ENCODE measurements at regions not wholly inside any gene's neighbourhood (a gene's known extent, or its start where the extent isn't known, plus 50 kb on each side); places are given as distances from the start of the nearest gene placed in this dataset.
"Not testable (repeated sequence)": the region's sequence is repeated elsewhere in the genome, so short reads cannot be mapped to it uniquely, and the experiment has no call there.

DNA sequence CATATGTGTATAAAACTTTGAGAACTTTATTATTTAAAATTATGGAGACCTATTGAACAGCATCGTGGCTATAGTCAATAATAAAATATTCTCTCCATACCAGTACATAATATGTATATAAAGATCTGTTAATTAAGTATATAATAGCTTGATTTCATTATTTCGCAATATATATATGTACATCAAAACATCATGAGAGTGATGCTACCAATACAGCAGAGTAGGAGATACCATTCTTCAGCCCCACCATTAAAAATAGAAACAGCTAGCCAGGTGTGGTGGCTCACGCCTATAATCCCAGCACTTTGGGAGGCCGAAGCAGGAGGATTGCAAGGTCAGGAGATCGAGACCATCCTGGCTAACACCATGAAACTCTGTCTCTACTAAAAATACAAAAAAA, 1755.3 kb upstream of the SPRY2 start:
- no peaks in the 10 kb centered on the region for H3K36me3 ChIP-seq (ENCODE audit: control insufficient read depth in 2 of 2, insufficient read depth in 2 of 2, low read length in 1 of 2)
- H3K4me1 ChIP-seq (ENCODE audit: control insufficient read depth in 2 of 2, insufficient read depth in 2 of 2, low read length in 2 of 2) = no peaks in the 10 kb centered on the region
- H3K4me3 ChIP-seq (ENCODE audit: low read length in 2 of 2) = no peak overlapping the region
- H3K27me3 ChIP-seq (ENCODE audit: control insufficient read depth in 2 of 2, insufficient read depth in 1 of 2, low read length in 1 of 2) = no peaks in the 10 kb centered on the region
- no peak overlapping the region for H3K27ac ChIP-seq (ENCODE audit: low read depth in 1 of 2, low read length in 1 of 2)
- H3K9me3 ChIP-seq (ENCODE audit: control insufficient read depth in 2 of 2, insufficient read depth in 1 of 2, low read length in 1 of 2) = peaks cover 0 to 5% of the 10 kb centered on the region in 2 donors
- WGBS = 88% methylated on average over 5 of the region's 5 CpGs
- DNase-seq (ENCODE audit: low read depth in 6 of 9, low spot score in 9 of 9) = no peak

DNA sequence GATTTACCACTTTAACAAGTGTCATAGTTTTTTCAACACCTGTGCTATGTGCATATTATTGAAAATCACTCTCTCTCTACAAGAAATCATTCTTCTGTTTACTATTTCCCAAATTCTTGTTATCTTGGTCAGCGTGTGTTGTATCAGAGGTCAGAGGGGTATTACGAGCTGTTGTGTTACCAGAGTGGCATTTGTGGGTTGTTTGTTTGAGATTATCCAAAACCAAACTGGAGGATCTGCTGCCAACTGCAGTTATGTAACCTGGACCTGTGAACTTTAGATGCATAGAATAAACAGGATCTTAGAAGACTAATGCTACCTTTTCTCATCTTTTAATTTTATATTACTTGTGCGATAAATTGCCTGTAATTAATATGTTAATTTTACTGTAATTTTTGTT, 1751.4 kb upstream of the SPRY2 start:
- WGBS = 96% methylated on average over 3 of the region's 3 CpGs
- Histone ChIP-seq H3K36me3 (ENCODE audit: control insufficient read depth in 2 of 2, insufficient read depth in 2 of 2, low read length in 1 of 2) (no peaks in the 10 kb centered on the region), H3K4me1 (ENCODE audit: control insufficient read depth in 2 of 2, insufficient read depth in 2 of 2, low read length in 2 of 2) (no peaks in the 10 kb centered on the region), H3K27me3 (ENCODE audit: control insufficient read depth in 2 of 2, insufficient read depth in 1 of 2, low read length in 1 of 2) (no peaks in the 10 kb centered on the region), H3K9me3 (ENCODE audit: control insufficient read depth in 2 of 2, insufficient read depth in 1 of 2, low read length in 1 of 2) (peaks cover 0 to 5% of the 10 kb centered on the region in 2 donors), H3K27ac (ENCODE audit: low read depth in 1 of 2, low read length in 1 of 2) (no peak overlapping the region), H3K4me3 (ENCODE audit: low read length in 2 of 2) (no peak overlapping the region)
- no peak for DNase-seq (ENCODE audit: low read depth in 6 of 9, low spot score in 9 of 9)

DNA sequence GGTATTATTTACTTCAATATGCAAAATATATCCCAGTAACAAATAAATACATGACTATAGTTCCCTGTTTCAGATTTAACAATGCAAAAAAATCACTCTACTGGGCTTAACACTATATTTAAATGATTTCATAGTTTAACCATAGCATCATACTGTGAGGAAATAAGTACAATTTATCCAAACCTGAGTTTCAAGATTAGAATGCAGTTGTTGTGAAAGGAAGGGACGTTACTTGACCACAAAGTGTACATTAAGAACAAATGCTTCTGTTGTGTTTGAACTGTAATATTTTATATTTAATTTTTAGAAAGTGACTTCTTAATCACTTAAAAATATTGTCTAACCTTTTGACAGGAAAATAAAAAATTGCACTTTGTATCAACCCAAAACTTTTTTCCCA, 1747.9 kb upstream of the SPRY2 start:
- H3K27me3 ChIP-seq (ENCODE audit: control insufficient read depth in 2 of 2, insufficient read depth in 1 of 2, low read length in 1 of 2) = no peaks in the 10 kb centered on the region
- H3K36me3 ChIP-seq (ENCODE audit: control insufficient read depth in 2 of 2, insufficient read depth in 2 of 2, low read length in 1 of 2) = no peaks in the 10 kb centered on the region
- H3K9me3 ChIP-seq (ENCODE audit: control insufficient read depth in 2 of 2, insufficient read depth in 1 of 2, low read length in 1 of 2) = no peaks in the 10 kb centered on the region
- no peak overlapping the region for H3K27ac ChIP-seq (ENCODE audit: low read depth in 1 of 2, low read length in 1 of 2)
- WGBS = 38% methylated on average over 1 of the region's 1 CpG
- no peak overlapping the region for H3K4me3 ChIP-seq (ENCODE audit: low read length in 2 of 2)
- H3K4me1 ChIP-seq (ENCODE audit: control insufficient read depth in 2 of 2, insufficient read depth in 2 of 2, low read length in 2 of 2) = no peaks in the 10 kb centered on the region
- DNase-seq (ENCODE audit: low read depth in 6 of 9, low spot score in 9 of 9) = no peak

DNA sequence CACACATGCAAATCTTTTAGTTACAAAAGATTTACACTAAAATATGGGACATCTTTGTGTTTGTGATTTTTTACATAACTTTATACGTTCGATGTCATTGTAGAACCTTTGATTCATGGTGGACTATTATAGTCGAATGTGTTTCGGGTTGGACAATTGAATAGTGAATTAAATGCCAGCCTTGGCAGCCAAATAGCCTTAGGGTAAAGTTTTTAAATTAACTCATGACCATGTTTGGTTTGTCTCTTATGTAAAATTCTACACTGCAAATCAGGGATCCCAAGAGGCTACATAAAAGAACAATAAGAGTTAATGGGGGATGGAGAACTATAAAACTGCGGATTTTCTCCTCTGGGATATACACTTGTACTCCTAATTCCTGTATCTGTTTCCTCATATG, 1735.6 kb upstream of the SPRY2 start:
- H3K4me1 ChIP-seq (ENCODE audit: control insufficient read depth in 2 of 2, insufficient read depth in 2 of 2, low read length in 2 of 2) = no peaks in the 10 kb centered on the region
- WGBS = 92% methylated on average over 5 of the region's 5 CpGs
- DNase-seq (ENCODE audit: low read depth in 6 of 9, low spot score in 9 of 9) = no peak

DNA sequence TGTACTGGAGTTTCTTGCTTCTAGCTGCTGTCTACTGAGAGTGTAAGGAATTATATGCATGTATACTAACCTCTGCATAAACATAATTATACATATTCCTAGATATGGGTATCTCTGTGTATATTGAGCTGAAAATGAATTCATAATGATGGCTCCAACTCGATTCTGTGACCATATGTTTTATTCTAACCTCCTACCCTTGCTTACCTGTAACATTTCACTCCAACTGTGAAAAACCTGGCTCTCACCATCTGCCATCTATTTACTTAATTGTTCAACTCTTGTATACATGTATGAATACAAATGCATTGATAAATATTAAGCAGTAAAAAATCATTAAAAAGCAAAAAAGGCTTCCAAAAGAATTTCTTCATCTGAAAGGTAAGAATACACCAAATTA, 1729.5 kb upstream of the SPRY2 start:
- WGBS = 33% methylated on average over 1 of the region's 1 CpG
- H3K36me3 ChIP-seq (ENCODE audit: control insufficient read depth in 2 of 2, insufficient read depth in 2 of 2, low read length in 1 of 2) = no peaks in the 10 kb centered on the region
- no peaks in the 10 kb centered on the region for H3K4me1 ChIP-seq (ENCODE audit: control insufficient read depth in 2 of 2, insufficient read depth in 2 of 2, low read length in 2 of 2)
- DNase-seq (ENCODE audit: low read depth in 6 of 9, low spot score in 9 of 9) = no peak
- peaks cover 0 to 5% of the 10 kb centered on the region in 2 donors for H3K9me3 ChIP-seq (ENCODE audit: control insufficient read depth in 2 of 2, insufficient read depth in 1 of 2, low read length in 1 of 2)
- H3K27ac ChIP-seq (ENCODE audit: low read depth in 1 of 2, low read length in 1 of 2) = no peak overlapping the region
- no peaks in the 10 kb centered on the region for H3K27me3 ChIP-seq (ENCODE audit: control insufficient read depth in 2 of 2, insufficient read depth in 1 of 2, low read length in 1 of 2)
- H3K4me3 ChIP-seq (ENCODE audit: low read length in 2 of 2) = no peak overlapping the region

More for the DNA sequence above, 1735.6 kb upstream of the SPRY2 start:
- H3K9me3 ChIP-seq (ENCODE audit: control insufficient read depth in 2 of 2, insufficient read depth in 1 of 2, low read length in 1 of 2) = no peaks in the 10 kb centered on the region
- no peaks in the 10 kb centered on the region for H3K27me3 ChIP-seq (ENCODE audit: control insufficient read depth in 2 of 2, insufficient read depth in 1 of 2, low read length in 1 of 2)
- H3K36me3 ChIP-seq (ENCODE audit: control insufficient read depth in 2 of 2, insufficient read depth in 2 of 2, low read length in 1 of 2) = no peaks in the 10 kb centered on the region
- H3K4me3 ChIP-seq (ENCODE audit: low read length in 2 of 2) = no peak overlapping the region
- H3K27ac ChIP-seq (ENCODE audit: low read depth in 1 of 2, low read length in 1 of 2) = no peak overlapping the region

DNA sequence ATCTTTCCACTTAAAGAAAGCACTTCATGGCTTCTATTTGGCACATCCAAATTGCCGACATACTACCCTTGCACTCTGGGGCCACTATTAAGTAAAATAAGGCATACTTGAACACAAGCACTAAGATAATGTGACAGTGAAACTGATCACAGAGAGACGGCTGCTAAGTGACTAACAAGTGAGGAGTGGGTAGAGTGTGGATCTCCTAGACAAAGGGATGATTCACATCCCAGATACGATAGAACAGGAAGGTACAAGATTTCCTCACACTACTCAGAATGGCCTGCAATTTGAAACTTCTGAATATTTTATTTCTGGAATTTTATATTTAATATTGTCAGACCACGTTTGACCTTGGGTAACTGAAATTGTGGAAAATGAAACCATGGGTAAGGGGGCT, 1721.8 kb upstream of the SPRY2 start:
- H3K9me3 ChIP-seq (ENCODE audit: control insufficient read depth in 2 of 2, insufficient read depth in 1 of 2, low read length in 1 of 2) = peaks cover 0 to 1% of the 10 kb centered on the region in 2 donors
- H3K4me1 ChIP-seq (ENCODE audit: control insufficient read depth in 2 of 2, insufficient read depth in 2 of 2, low read length in 2 of 2) = no peaks in the 10 kb centered on the region
- H3K36me3 ChIP-seq (ENCODE audit: control insufficient read depth in 2 of 2, insufficient read depth in 2 of 2, low read length in 1 of 2) = no peaks in the 10 kb centered on the region
- no peak overlapping the region for H3K4me3 ChIP-seq (ENCODE audit: low read length in 2 of 2)
- H3K27me3 ChIP-seq (ENCODE audit: control insufficient read depth in 2 of 2, insufficient read depth in 1 of 2, low read length in 1 of 2) = no peaks in the 10 kb centered on the region
- no peak for DNase-seq (ENCODE audit: low read depth in 6 of 9, low spot score in 9 of 9)
- WGBS = 77% methylated on average over 4 of the region's 4 CpGs
- H3K27ac ChIP-seq (ENCODE audit: low read depth in 1 of 2, low read length in 1 of 2) = no peak overlapping the region

DNA sequence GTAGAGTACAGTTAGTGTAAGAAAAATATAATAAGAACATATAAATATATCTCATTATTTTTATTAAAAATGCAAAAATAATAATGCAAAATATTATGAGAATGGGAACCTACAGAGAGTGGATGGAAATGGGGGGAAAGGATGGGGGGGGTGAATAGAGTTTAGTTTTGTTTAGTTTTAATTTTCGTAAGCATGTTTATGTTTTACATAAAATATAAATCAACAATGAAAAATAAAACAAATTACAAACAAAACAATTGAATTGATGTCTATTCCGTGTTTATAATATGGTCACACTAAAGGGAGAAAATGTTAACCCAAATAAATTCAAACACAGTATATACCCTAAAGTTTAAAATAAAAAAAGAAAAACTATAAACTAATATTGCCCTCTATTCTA, 1717.4 kb upstream of the SPRY2 start:
- Histone ChIP-seq H3K4me1 (ENCODE audit: control insufficient read depth in 2 of 2, insufficient read depth in 2 of 2, low read length in 2 of 2) (no peaks in the 10 kb centered on the region), H3K4me3 (ENCODE audit: low read length in 2 of 2) (no peak overlapping the region), H3K36me3 (ENCODE audit: control insufficient read depth in 2 of 2, insufficient read depth in 2 of 2, low read length in 1 of 2) (no peaks in the 10 kb centered on the region), H3K9me3 (ENCODE audit: control insufficient read depth in 2 of 2, insufficient read depth in 1 of 2, low read length in 1 of 2) (no peaks in the 10 kb centered on the region), H3K27me3 (ENCODE audit: control insufficient read depth in 2 of 2, insufficient read depth in 1 of 2, low read length in 1 of 2) (no peaks in the 10 kb centered on the region), H3K27ac (ENCODE audit: low read depth in 1 of 2, low read length in 1 of 2) (no peak overlapping the region)
- DNase-seq (ENCODE audit: low read depth in 6 of 9, low spot score in 9 of 9) = no peak
- WGBS = 70% methylated on average over 2 of the region's 2 CpGs

DNA sequence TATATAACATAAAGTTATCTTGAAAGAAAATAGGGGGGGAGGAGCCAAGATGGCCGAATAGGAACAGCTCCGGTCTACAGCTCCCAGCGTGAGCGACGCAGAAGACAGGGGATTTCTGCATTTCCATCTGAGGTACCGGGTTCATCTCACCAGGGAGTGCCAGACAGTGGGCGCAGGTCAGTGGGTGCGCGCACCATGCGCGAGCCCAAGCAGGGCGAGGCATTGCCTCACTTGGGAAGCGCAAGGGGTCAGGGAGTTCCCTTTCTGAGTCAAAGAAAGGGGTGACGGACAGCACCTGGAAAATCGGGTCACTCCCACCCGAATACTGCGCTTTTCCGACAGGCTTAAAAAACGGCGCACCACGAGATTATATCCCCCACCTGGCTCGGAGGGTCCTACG, 1704.4 kb upstream of the SPRY2 start:
- H3K9me3 ChIP-seq (ENCODE audit: control insufficient read depth in 2 of 2, insufficient read depth in 1 of 2, low read length in 1 of 2); DNase-seq (ENCODE audit: low read depth in 6 of 9, low spot score in 9 of 9); H3K4me1 ChIP-seq (ENCODE audit: control insufficient read depth in 2 of 2, insufficient read depth in 2 of 2, low read length in 2 of 2); H3K36me3 ChIP-seq (ENCODE audit: control insufficient read depth in 2 of 2, insufficient read depth in 2 of 2, low read length in 1 of 2); H3K27me3 ChIP-seq (ENCODE audit: control insufficient read depth in 2 of 2, insufficient read depth in 1 of 2, low read length in 1 of 2); H3K4me3 ChIP-seq (ENCODE audit: low read length in 2 of 2); H3K27ac ChIP-seq (ENCODE audit: low read depth in 1 of 2, low read length in 1 of 2): not testable (repeated sequence)
- WGBS = 93% methylated on average over 23 of the region's 23 CpGs

DNA sequence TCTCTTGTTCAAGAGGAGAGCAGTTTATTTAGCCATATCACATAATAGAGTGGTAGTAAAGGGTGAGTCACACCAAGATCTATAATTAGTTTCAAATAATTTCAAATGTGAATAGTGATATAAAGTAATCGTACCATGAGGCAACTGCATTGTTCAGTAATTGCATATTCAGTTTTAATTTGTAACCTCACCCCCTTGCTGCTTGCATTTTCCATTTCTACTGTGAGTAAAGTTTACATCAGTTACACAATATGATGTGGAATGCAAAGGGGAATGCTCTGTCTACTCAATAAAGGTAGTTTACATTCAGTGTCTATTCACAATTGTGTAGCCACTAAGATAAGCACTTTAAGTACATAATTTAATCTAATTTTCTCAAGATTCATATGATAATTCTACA, 1695.7 kb upstream of the SPRY2 start:
- Histone ChIP-seq H3K27ac (ENCODE audit: low read depth in 1 of 2, low read length in 1 of 2) (no peak overlapping the region), H3K9me3 (ENCODE audit: control insufficient read depth in 2 of 2, insufficient read depth in 1 of 2, low read length in 1 of 2) (peaks cover 1 to 5% of the 10 kb centered on the region in 2 donors), H3K36me3 (ENCODE audit: control insufficient read depth in 2 of 2, insufficient read depth in 2 of 2, low read length in 1 of 2) (no peaks in the 10 kb centered on the region), H3K27me3 (ENCODE audit: control insufficient read depth in 2 of 2, insufficient read depth in 1 of 2, low read length in 1 of 2) (no peaks in the 10 kb centered on the region), H3K4me1 (ENCODE audit: control insufficient read depth in 2 of 2, insufficient read depth in 2 of 2, low read length in 2 of 2) (no peaks in the 10 kb centered on the region), H3K4me3 (ENCODE audit: low read length in 2 of 2) (no peak overlapping the region)
- 97% methylated on average over 1 of the region's 1 CpG for WGBS
- DNase-seq (ENCODE audit: low read depth in 6 of 9, low spot score in 9 of 9) = no peak

DNA sequence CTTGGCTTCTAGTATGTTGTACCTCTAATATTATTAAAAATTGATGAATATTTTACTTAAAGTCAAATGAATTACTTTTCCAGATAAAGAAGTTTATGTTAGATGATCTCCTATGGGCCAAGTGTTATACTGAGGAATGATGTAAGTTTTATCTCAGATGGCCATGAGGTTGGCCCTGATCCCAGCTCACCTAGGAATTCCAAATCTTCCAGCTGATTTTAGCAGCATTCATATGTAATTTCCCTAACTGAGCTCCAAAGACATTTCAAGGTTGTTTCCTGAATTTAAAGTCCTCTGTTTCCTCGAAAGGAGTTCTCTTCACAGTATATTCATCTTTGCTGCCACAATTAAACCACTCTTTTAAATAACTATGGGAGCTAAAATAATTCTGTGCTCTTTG, 1670.4 kb upstream of the SPRY2 start:
- no peak for DNase-seq (ENCODE audit: low read depth in 6 of 9, low spot score in 9 of 9)
- no peaks in the 10 kb centered on the region for H3K4me1 ChIP-seq (ENCODE audit: control insufficient read depth in 2 of 2, insufficient read depth in 2 of 2, low read length in 2 of 2)
- H3K27me3 ChIP-seq (ENCODE audit: control insufficient read depth in 2 of 2, insufficient read depth in 1 of 2, low read length in 1 of 2) = no peaks in the 10 kb centered on the region
- H3K4me3 ChIP-seq (ENCODE audit: low read length in 2 of 2) = no peak overlapping the region
- no peak overlapping the region for H3K27ac ChIP-seq (ENCODE audit: low read depth in 1 of 2, low read length in 1 of 2)
- WGBS = 82% methylated on average over 1 of the region's 1 CpG
- no peaks in the 10 kb centered on the region for H3K36me3 ChIP-seq (ENCODE audit: control insufficient read depth in 2 of 2, insufficient read depth in 2 of 2, low read length in 1 of 2)
- H3K9me3 ChIP-seq (ENCODE audit: control insufficient read depth in 2 of 2, insufficient read depth in 1 of 2, low read length in 1 of 2) = no peaks in the 10 kb centered on the region

Data from thymus (tissue), 11 donors.